SK-N-SH (cell line): ENCODE measurements at regions not wholly inside any gene's neighbourhood (a gene's known extent, or its start where the extent isn't known, plus 50 kb on each side); places are given as distances from the start of the nearest gene placed in this dataset.

Experiments
- CTCF ChIA-PET: fragments of 300-600, 350-600 bp; formaldehyde crosslinking; extraction: SDS; loops from one replicate; lab custom pipeline; 2021; lab: Yijun Ruan, JAX
- POLR2A ChIA-PET: fragments of 350-600 bp; sonication (Branson Sonifier 250); formaldehyde crosslinking; extraction: SDS; loops from one replicate; lab custom pipeline; 2020; ENCODE audit warnings: antibody characterized with exemption, inconsistent platforms; lab: Yijun Ruan, JAX
- DNase-seq: peaks from one replicate; pipeline ENCODE4 v3.0.0; 2012
- H2AFZ ChIP-seq: fragments of 200-600 bp; sonication (generic); 2 replicates; pipeline ENCODE4 v1.8.1; 2016; ENCODE audit warnings: antibody characterized with exemption, mild to moderate bottlenecking, low read depth
- H3F3A ChIP-seq: fragments of 200-600 bp; sonication (generic); replicated peaks from 2 replicates; pipeline ENCODE3; 2016; ENCODE audit warnings: antibody characterized with exemption, mild to moderate bottlenecking; ENCODE audit not compliant: insufficient read depth
- H3K27ac ChIP-seq, 2 experiments: fragments of 200-500 bp in 1 of 2; fragments of 200-600 bp in 1 of 2; sonication (Bioruptor generic) in 1 of 2; sonication (generic), shearing (Covaris generic) in 1 of 2; 2 replicates each; pipeline versions ENCODE4 v1.5.1 to v1.6.1; 2014 to 2016; ENCODE audit warnings: low read depth in 2 of 2, inconsistent platforms in 1 of 2, low read length in 1 of 2, mild to moderate bottlenecking in 1 of 2, mixed read lengths in 1 of 2
- H3K27me3 ChIP-seq: fragments of 200-600 bp; sonication (generic), shearing (Covaris generic); 2 replicates; pipeline ENCODE4 v1.6.1; 2016; ENCODE audit warnings: mixed run types; ENCODE audit not compliant: insufficient read depth
- H3K36me3 ChIP-seq, 2 experiments: fragments of 200-500 bp in 1 of 2; fragments of 200-600 bp in 1 of 2; sonication (Bioruptor generic) in 1 of 2; sonication (generic) in 1 of 2; replicated peaks in 1 of 2; 2 replicates each; pipeline versions ENCODE3 to v1.5.1; 2014 to 2016; ENCODE audit warnings: low read length in 1 of 2, mild to moderate bottlenecking in 1 of 2; ENCODE audit not compliant: insufficient read depth in 2 of 2, control insufficient read depth in 1 of 2
- H3K4me1 ChIP-seq, 2 experiments: fragments of 200-500 bp in 1 of 2; fragments of 200-600 bp in 1 of 2; sonication (Bioruptor generic) in 1 of 2; sonication (generic), shearing (Covaris generic) in 1 of 2; 2 replicates each; pipeline versions ENCODE4 v1.5.1 to v1.6.1; 2014 to 2016; ENCODE audit warnings: low read depth in 1 of 2, low read length in 1 of 2, mixed run types in 1 of 2; ENCODE audit not compliant: insufficient read depth in 2 of 2, control insufficient read depth in 1 of 2
- H3K4me2 ChIP-seq: fragments of 200-600 bp; sonication (generic), shearing (Covaris generic); 2 replicates; pipeline ENCODE4 v1.6.1; 2017; ENCODE audit warnings: mixed run types
- H3K4me3 ChIP-seq, 2 experiments: fragments of 200-500 bp in 1 of 2; fragments of 200-600 bp in 1 of 2; sonication (Bioruptor generic) in 1 of 2; sonication (generic), shearing (Covaris generic) in 1 of 2; 2 replicates each; pipeline versions ENCODE4 v1.5.1 to v1.8.1; 2014 to 2016; ENCODE audit warnings: low read depth in 2 of 2, inconsistent platforms in 1 of 2, low read length in 1 of 2, mild to moderate bottlenecking in 1 of 2, mixed read lengths in 1 of 2, moderate library complexity in 1 of 2
- H3K79me2 ChIP-seq: fragments of 200-600 bp; sonication (generic); 2 replicates; pipeline ENCODE4 v1.8.1; 2017; ENCODE audit warnings: mild to moderate bottlenecking; ENCODE audit not compliant: insufficient read depth
- H3K9ac ChIP-seq: fragments of 200-600 bp; sonication (generic); 2 replicates; pipeline ENCODE4 v1.6.1; 2017; ENCODE audit warnings: mixed run types
- H3K9me2 ChIP-seq: fragments of 200-600 bp; sonication (generic); 2 replicates; pipeline ENCODE4 v1.6.1; 2017; ENCODE audit warnings: mixed run types
- H3K9me3 ChIP-seq: fragments of 200-600 bp; sonication (generic); 2 replicates; pipeline ENCODE4 v1.6.1; 2017; ENCODE audit warnings: mixed run types, mild to moderate bottlenecking, moderate library complexity
- H4K20me1 ChIP-seq: fragments of 200-600 bp; sonication (generic); 2 replicates; pipeline ENCODE4 v1.6.1; 2017; ENCODE audit warnings: mild to moderate bottlenecking, mixed run types; ENCODE audit not compliant: insufficient read depth
- FOSL2 ChIP-seq: IDR thresholded peaks from 2 replicates; pipeline ENCODE4 v1.4.0; 2012; ENCODE audit warnings: low read depth, mild to moderate bottlenecking, moderate library complexity, borderline replicate concordance
- FOXM1 ChIP-seq: IDR thresholded peaks from 2 replicates; pipeline ENCODE4 v1.4.0; 2012; ENCODE audit warnings: low read depth, mild to moderate bottlenecking
- JUND ChIP-seq: IDR thresholded peaks from 2 replicates; pipeline ENCODE4 v1.4.0; 2012
- MXI1 ChIP-seq: IDR thresholded peaks from 2 replicates; pipeline ENCODE4 v1.6.1; 2012; ENCODE audit warnings: mild to moderate bottlenecking, low read depth, low read length, improper control_type of control experiment
- RCOR1 ChIP-seq: fragments of 150-350 bp; IDR thresholded peaks from 2 replicates; pipeline ENCODE4 v1.6.1; 2017; ENCODE audit warnings: antibody characterized with exemption, low read length
- RFX5 ChIP-seq: IDR thresholded peaks from 2 replicates; pipeline ENCODE4 v1.6.1; 2012; ENCODE audit warnings: mild to moderate bottlenecking, improper control_type of control experiment, low read length
- RXRA ChIP-seq: IDR thresholded peaks from 2 replicates; pipeline ENCODE4 v1.4.0; 2012; ENCODE audit warnings: low read depth, mild to moderate bottlenecking, borderline replicate concordance
- SMC3 ChIP-seq: IDR thresholded peaks from 2 replicates; pipeline ENCODE4 v1.6.1; 2012; ENCODE audit warnings: low read depth, low read length, improper control_type of control experiment
- TCF12 ChIP-seq: IDR thresholded peaks from 2 replicates; pipeline ENCODE4 v1.4.0; 2012
- TEAD4 ChIP-seq: IDR thresholded peaks from 2 replicates; pipeline ENCODE4 v1.4.0; 2012; ENCODE audit warnings: mild to moderate bottlenecking, borderline replicate concordance; ENCODE audit not compliant: insufficient read depth
- WGBS: methylation state at CpG from one replicate; pipeline ENCODE4 v1.1.6; 2017; ENCODE audit warnings: low lambda C conversion rate; 5-methylcytosine and 5-hydroxymethylcytosine counted together
- TF ChIP-seq, protein P1 (sequence below): IDR thresholded peaks from 2 replicates; pipeline ENCODE4 v1.4.0; 2012; ENCODE audit warnings: low read depth

DNA sequence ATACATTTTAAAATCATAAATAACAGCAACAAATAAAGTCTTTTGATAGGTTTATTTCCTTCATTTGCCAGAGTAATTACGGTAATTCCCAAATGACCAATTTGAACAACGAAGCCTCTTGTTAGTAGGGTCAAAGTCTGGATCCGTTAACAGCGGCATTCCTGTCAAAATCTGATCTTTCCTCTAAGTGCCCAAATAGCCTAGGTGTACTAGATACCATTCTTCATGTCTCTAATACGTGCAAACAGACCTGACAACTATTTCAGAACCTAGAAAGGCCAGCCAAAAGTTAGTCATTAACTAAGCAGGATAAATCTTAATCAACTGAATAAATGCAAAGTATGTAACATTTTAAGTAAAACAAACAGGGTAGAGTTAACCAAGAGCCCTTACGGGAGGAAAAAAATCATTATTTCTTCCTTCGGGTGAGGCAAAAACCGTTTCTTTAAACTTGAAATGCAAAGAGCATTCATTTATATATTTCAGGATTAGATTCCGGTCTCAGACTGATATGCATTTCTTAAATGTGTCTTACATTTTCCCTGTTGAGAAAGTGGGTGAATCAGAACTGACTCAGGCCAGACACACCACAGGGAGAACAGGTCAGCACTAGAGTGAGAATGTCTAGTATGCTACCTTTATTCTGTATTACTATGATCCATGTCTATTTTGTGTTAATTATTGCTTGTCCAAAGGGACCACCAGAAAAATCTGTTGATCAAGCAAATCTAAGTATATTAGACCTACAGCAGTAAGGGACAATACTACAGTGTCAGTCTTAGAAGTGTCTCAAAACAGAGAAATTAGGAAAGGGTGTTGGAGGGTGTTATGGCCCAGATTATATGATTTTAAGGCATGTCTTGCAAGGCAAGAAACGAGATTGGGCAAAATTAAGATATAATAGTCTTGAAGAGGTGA is 141.5 kb upstream of the NDUFV2 start:
- Histone ChIP-seq H3K4me1 (peaks cover 0 to 11% of the 10 kb centered on the region in 2 experiments; a peak in 2 of 4 replicates), H3K9ac (peak overlapping the region; percentile 31; the same call in 1 of the 2 replicates)

GRCh38 chr18:8962192-8962779 is 140.2 kb upstream of the NDUFV2 start:
- Histone ChIP-seq H3K4me2 (no peak overlapping the region), H3K9me2 (no peaks in the 10 kb centered on the region), H3K9ac (no peak overlapping the region), H3K36me3 (no peaks in the 10 kb centered on the region), H3K27me3 (no peaks in the 10 kb centered on the region), H3K4me1 (peaks cover 0 to 11% of the 10 kb centered on the region in 2 experiments; a peak in 2 of 4 replicates), H2AFZ (no peak overlapping the region), H3K4me3 (no peak overlapping the region), H3F3A (peaks cover 9% of the 10 kb centered on the region), H3K79me2 (no peaks in the 10 kb centered on the region)
- DNase-seq, result no peak
- TF ChIP-seq MXI1, result no peak
- TF ChIP-seq, all 33 proteins: peak for 0
- Histone ChIP-seq H3K9me3 (no peaks in the 10 kb centered on the region), H3K27ac (no peak overlapping the region), H4K20me1 (no peaks in the 10 kb centered on the region)
- POLR2A ChIA-PET, result no interaction called here
- WGBS, result 96% methylated on average over 8 of the region's 8 CpGs
- CTCF ChIA-PET, result interaction anchor here (0.7 kb wide), 1 partner anchor 15 kb away, joined by 3 read pairs; no protein-coding TSS in a partner anchor

More for the DNA sequence above, 141.5 kb upstream of the NDUFV2 start:
- 45% methylated on average over 10 of the region's 10 CpGs for WGBS
- DNase-seq, result no peak
- TF ChIP-seq FOSL2 (peak; percentile 83), RXRA (no peak), SMC3 (no peak), FOXM1 (no peak), TEAD4 (no peak), RCOR1 (no peak), JUND (peak; percentile 67), TCF12 (peak; percentile 50), RFX5 (no peak)
- TF ChIP-seq, protein P1, sequence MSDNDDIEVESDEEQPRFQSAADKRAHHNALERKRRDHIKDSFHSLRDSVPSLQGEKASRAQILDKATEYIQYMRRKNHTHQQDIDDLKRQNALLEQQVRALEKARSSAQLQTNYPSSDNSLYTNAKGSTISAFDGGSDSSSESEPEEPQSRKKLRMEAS, result no peak
- TF ChIP-seq, all 33 proteins: peak for 3
- Histone ChIP-seq H3K9me3 (no peaks in the 10 kb centered on the region), H3K4me3 (no peak overlapping the region), H3K4me2 (peak overlapping the region; percentile 39; the same call in 1 of the 2 replicates), H2AFZ (peak overlapping the region; percentile 80; the same call in 1 of the 2 replicates), H3K27me3 (no peaks in the 10 kb centered on the region), H3F3A (peaks cover 9% of the 10 kb centered on the region), H3K79me2 (no peaks in the 10 kb centered on the region), H3K36me3 (no peaks in the 10 kb centered on the region), H3K27ac (peak overlapping the region in 1 of 2 experiments; percentile 66; a peak in 2 of 4 replicates), H4K20me1 (no peaks in the 10 kb centered on the region), H3K9me2 (no peaks in the 10 kb centered on the region)
- POLR2A ChIA-PET, result no interaction called here
- CTCF ChIA-PET, result no interaction called here
